ENCODE measurements at regions not wholly inside any gene's neighbourhood (a gene's known extent, or its start where the extent isn't known, plus 50 kb on each side); places are given as distances from the start of the nearest gene placed in this dataset.
"Not testable (repeated sequence)": the region's sequence is repeated elsewhere in the genome, so short reads cannot be mapped to it uniquely, and the experiment has no call there.

DNA sequence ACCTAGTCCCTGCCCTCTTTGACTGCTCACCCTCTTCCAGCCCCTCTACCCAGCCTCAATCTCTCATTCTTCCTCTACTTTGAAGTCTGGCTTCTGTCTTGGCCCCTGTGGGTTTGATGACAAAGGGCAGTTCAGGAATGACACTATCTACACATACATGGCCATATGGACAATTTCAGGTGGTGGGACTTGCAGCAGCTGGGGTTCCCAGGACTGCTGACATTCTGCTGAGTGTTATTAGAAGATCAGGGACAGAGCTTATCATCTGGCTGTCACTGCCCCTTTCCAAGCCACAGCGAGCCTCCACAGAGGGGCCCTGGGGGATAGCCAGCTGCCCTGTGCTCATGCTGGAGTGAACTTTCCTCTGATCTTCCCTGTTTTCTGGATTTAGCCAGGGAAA, 97.4 kb upstream of the IPO9 start:
- Histone ChIP-seq H2AFZ (ENCODE audit: low read length) (no peak overlapping the region), H3K27ac (ENCODE audit: low read depth, low read length, poor library complexity, severe bottlenecking) (no peak overlapping the region), H3K4me2 (ENCODE audit: low read length) (no peak overlapping the region), H3K4me3 (ENCODE audit: low read depth, low read length, poor library complexity, severe bottlenecking) (no peak overlapping the region), H3K9me2 (ENCODE audit: insufficient read depth, low read length) (no peaks in the 10 kb centered on the region), H3K36me3 (ENCODE audit: insufficient read depth, low read length) (no peaks in the 10 kb centered on the region), H4K20me1 (ENCODE audit: insufficient read depth, low read length) (no peaks in the 10 kb centered on the region), H3K4me1 (ENCODE audit: insufficient read depth, low read length, poor library complexity, severe bottlenecking) (peaks cover 5% of the 10 kb centered on the region), H3K79me2 (ENCODE audit: insufficient read depth, low read depth, low read length) (no peaks in the 10 kb centered on the region), H3K9me3 (ENCODE audit: low read length) (no peaks in the 10 kb centered on the region)
- no peak for DNase-seq (ENCODE audit: low spot score)
- intact Hi-C loops (cut with micrococcal nuclease; ENCODE audit: unreplicated experiment) = no loop called here
- POLR2A ChIA-PET = interaction anchor here (0.6 to 0.8 kb wide), 2 partner anchors 11 to 279 kb away, joined by 3 to 4 read pairs; partner anchors contain the start of gene ELF3
- TF ChIP-seq EZH2phosphoT487 (IDR thresholded peaks at IDR 0.05; ENCODE audit: borderline replicate concordance, low read depth, low read length) = no peak
- TF ChIP-seq, protein P1, sequence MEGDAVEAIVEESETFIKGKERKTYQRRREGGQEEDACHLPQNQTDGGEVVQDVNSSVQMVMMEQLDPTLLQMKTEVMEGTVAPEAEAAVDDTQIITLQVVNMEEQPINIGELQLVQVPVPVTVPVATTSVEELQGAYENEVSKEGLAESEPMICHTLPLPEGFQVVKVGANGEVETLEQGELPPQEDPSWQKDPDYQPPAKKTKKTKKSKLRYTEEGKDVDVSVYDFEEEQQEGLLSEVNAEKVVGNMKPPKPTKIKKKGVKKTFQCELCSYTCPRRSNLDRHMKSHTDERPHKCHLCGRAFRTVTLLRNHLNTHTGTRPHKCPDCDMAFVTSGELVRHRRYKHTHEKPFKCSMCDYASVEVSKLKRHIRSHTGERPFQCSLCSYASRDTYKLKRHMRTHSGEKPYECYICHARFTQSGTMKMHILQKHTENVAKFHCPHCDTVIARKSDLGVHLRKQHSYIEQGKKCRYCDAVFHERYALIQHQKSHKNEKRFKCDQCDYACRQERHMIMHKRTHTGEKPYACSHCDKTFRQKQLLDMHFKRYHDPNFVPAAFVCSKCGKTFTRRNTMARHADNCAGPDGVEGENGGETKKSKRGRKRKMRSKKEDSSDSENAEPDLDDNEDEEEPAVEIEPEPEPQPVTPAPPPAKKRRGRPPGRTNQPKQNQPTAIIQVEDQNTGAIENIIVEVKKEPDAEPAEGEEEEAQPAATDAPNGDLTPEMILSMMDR (conservative IDR thresholded peaks at IDR 0.05; ENCODE audit: low read length) = no peak
- no TSS peak for BruUV-seq (replicated peaks)
- CTCF ChIA-PET (ENCODE audit: unreplicated experiment) = no interaction called here

- no peak for DNase-seq (ENCODE audit: low spot score)
- POLR2A ChIA-PET = no interaction called here
- TF ChIP-seq EZH2phosphoT487 (IDR thresholded peaks at IDR 0.05; ENCODE audit: borderline replicate concordance, low read depth, low read length) = no peak
- TF ChIP-seq, protein P1 (conservative IDR thresholded peaks at IDR 0.05; ENCODE audit: low read length) = no peak
- Histone ChIP-seq H4K20me1 (ENCODE audit: insufficient read depth, low read length) (no peaks in the 10 kb centered on the region), H3K4me1 (ENCODE audit: insufficient read depth, low read length, poor library complexity, severe bottlenecking) (peaks cover 12% of the 10 kb centered on the region), H3K4me3 (ENCODE audit: low read depth, low read length, poor library complexity, severe bottlenecking) (no peak overlapping the region), H2AFZ (ENCODE audit: low read length) (no peak overlapping the region), H3K27ac (ENCODE audit: low read depth, low read length, poor library complexity, severe bottlenecking) (no peak overlapping the region), H3K9me2 (ENCODE audit: insufficient read depth, low read length) (no peaks in the 10 kb centered on the region), H3K4me2 (ENCODE audit: low read length) (no peak overlapping the region), H3K79me2 (ENCODE audit: insufficient read depth, low read depth, low read length) (no peaks in the 10 kb centered on the region), H3K36me3 (ENCODE audit: insufficient read depth, low read length) (no peaks in the 10 kb centered on the region), H3K9me3 (ENCODE audit: low read length) (no peaks in the 10 kb centered on the region)
- CTCF ChIA-PET (ENCODE audit: unreplicated experiment) = no interaction called here
- BruUV-seq (replicated peaks) = no TSS peak
- intact Hi-C loops (cut with micrococcal nuclease; ENCODE audit: unreplicated experiment) = no loop called here
These were observed 96.6 kb upstream of the IPO9 start for GRCh38 chr1:201732351-201732750.

- H2AFZ ChIP-seq (ENCODE audit: low read length); H3K79me2 ChIP-seq (ENCODE audit: insufficient read depth, low read depth, low read length); H3K9me3 ChIP-seq (ENCODE audit: low read length); H3K36me3 ChIP-seq (ENCODE audit: insufficient read depth, low read length); H3K27ac ChIP-seq (ENCODE audit: low read depth, low read length, poor library complexity, severe bottlenecking); intact Hi-C loops (cut with micrococcal nuclease; ENCODE audit: unreplicated experiment); H3K9me2 ChIP-seq (ENCODE audit: insufficient read depth, low read length); H3K4me2 ChIP-seq (ENCODE audit: low read length); H3K4me3 ChIP-seq (ENCODE audit: low read depth, low read length, poor library complexity, severe bottlenecking); CTCF ChIA-PET (ENCODE audit: unreplicated experiment); DNase-seq (ENCODE audit: low spot score); H4K20me1 ChIP-seq (ENCODE audit: insufficient read depth, low read length); BruUV-seq (replicated peaks): not testable (repeated sequence)
- peaks cover 31% of the 10 kb centered on the region for H3K4me1 ChIP-seq (ENCODE audit: insufficient read depth, low read length, poor library complexity, severe bottlenecking)
- POLR2A ChIA-PET = interaction anchor here (0.7 kb wide), 1 partner anchor 23 kb away, joined by 3 read pairs; no protein-coding TSS in a partner anchor
These were observed 94.7 kb upstream of the IPO9 start for GRCh38 chr1:201734221-201734620.

All from OCI-LY7 (cell line).